OCI-LY3 (cell line): ENCODE measurements at regions not wholly inside any gene's neighbourhood (a gene's known extent, or its start where the extent isn't known, plus 50 kb on each side); places are given as distances from the start of the nearest gene placed in this dataset.

Experiments used
- EZH2phosphoT487 ChIP-seq: fragments of 200-600 bp; shearing (Covaris generic); IDR thresholded peaks from 2 replicates; pipeline ENCODE4 v1.6.1; 2018; ENCODE audit warnings: antibody characterized with exemption, mixed run types, low read depth
- TF ChIP-seq, protein P1 (sequence below): fragments of 200-600, 300-600 bp; sonication (generic); IDR thresholded peaks from 2 replicates; pipeline ENCODE4 v1.5.1; 2014; ENCODE audit warnings: antibody characterized with exemption, low read length, low read depth

GRCh38 chr13:109604894-109605293 lies 181.5 kb downstream of the IRS2 start:
- TF ChIP-seq, protein P1, sequence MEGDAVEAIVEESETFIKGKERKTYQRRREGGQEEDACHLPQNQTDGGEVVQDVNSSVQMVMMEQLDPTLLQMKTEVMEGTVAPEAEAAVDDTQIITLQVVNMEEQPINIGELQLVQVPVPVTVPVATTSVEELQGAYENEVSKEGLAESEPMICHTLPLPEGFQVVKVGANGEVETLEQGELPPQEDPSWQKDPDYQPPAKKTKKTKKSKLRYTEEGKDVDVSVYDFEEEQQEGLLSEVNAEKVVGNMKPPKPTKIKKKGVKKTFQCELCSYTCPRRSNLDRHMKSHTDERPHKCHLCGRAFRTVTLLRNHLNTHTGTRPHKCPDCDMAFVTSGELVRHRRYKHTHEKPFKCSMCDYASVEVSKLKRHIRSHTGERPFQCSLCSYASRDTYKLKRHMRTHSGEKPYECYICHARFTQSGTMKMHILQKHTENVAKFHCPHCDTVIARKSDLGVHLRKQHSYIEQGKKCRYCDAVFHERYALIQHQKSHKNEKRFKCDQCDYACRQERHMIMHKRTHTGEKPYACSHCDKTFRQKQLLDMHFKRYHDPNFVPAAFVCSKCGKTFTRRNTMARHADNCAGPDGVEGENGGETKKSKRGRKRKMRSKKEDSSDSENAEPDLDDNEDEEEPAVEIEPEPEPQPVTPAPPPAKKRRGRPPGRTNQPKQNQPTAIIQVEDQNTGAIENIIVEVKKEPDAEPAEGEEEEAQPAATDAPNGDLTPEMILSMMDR = no peak
- TF ChIP-seq EZH2phosphoT487 = no peak
